ENCODE measurements at regions not wholly inside any gene's neighbourhood (a gene's known extent, or its start where the extent isn't known, plus 50 kb on each side); places are given as distances from the start of the nearest gene placed in this dataset.

GRCh38 chr2:171608168-171608567, 79.1 kb upstream of the DYNC1I2 start:
- H3K18ac ChIP-seq (ENCODE audit: low read depth in 1 of 2, low read length in 2 of 2): no peak overlapping the region
- H3K14ac ChIP-seq (ENCODE audit: low read length in 2 of 2): no peak overlapping the region
- no peak for DNase-seq
- H2AFZ ChIP-seq (ENCODE audit: low read depth, low read length): no peak overlapping the region
- no peak overlapping the region for H3K27ac ChIP-seq (ENCODE audit: low read length, poor library complexity, severe bottlenecking)
- no peak overlapping the region for H2BK15ac ChIP-seq (ENCODE audit: low read depth, poor library complexity, severe bottlenecking)
- no peaks in the 10 kb centered on the region for H3K79me1 ChIP-seq (replicated peaks; ENCODE audit: low read length, poor library complexity, severe bottlenecking)
- no peak overlapping the region for H3K9ac ChIP-seq (ENCODE audit: low read length)
- no peak overlapping the region for H2BK12ac ChIP-seq (ENCODE audit: low read length in 2 of 2)
- no peak overlapping the region for H3K4me3 ChIP-seq (ENCODE audit: insufficient read depth in 1 of 2, low read depth in 1 of 2, low read length in 2 of 2)
- H2BK120ac ChIP-seq (ENCODE audit: low read depth, low read length): no peak overlapping the region
- H3K23ac ChIP-seq (ENCODE audit: low read length in 2 of 2): no peak overlapping the region
- peaks cover 0 to 6% of the 10 kb centered on the region in 2 experiments for H3K27me3 ChIP-seq (ENCODE audit: control insufficient read depth in 1 of 2, insufficient read depth in 1 of 2, low read length in 2 of 2)
- no peak overlapping the region for H4K8ac ChIP-seq (ENCODE audit: low read length)
- no peak overlapping the region for H4K91ac ChIP-seq (ENCODE audit: low read length)
- H3K4me1 ChIP-seq (ENCODE audit: control insufficient read depth, insufficient read depth, low read depth, low read length): no peaks in the 10 kb centered on the region
- no peak overlapping the region for H3K4ac ChIP-seq (ENCODE audit: low read depth in 1 of 2, low read length in 2 of 2)
- H2AK5ac ChIP-seq (ENCODE audit: low read length, severe bottlenecking): no peak overlapping the region
- WGBS: 100% methylated on average over 2 of the region's 2 CpGs
- no peaks in the 10 kb centered on the region for H3K9me3 ChIP-seq (ENCODE audit: control insufficient read depth, low read length)
- H2BK5ac ChIP-seq (ENCODE audit: low read depth, low read length, poor library complexity, severe bottlenecking): no peak overlapping the region
- H3K36me3 ChIP-seq (ENCODE audit: control insufficient read depth in 1 of 2, insufficient read depth in 2 of 2, low read depth in 1 of 2, low read length in 2 of 2): no peaks in the 10 kb centered on the region
- no peak overlapping the region for H3K4me2 ChIP-seq (ENCODE audit: low read length, poor library complexity, severe bottlenecking)

GRCh38 chr2:171610824-171611223, 76.4 kb upstream of the DYNC1I2 start:
- H3K18ac ChIP-seq (ENCODE audit: low read depth in 1 of 2, low read length in 2 of 2): no peak overlapping the region
- H3K4me2 ChIP-seq (ENCODE audit: low read length, poor library complexity, severe bottlenecking): no peak overlapping the region
- H3K4ac ChIP-seq (ENCODE audit: low read depth in 1 of 2, low read length in 2 of 2): no peak overlapping the region
- H2AK5ac ChIP-seq (ENCODE audit: low read length, severe bottlenecking): no peak overlapping the region
- 79% methylated on average over 6 of the region's 6 CpGs for WGBS
- no peak overlapping the region for H2BK15ac ChIP-seq (ENCODE audit: low read depth, poor library complexity, severe bottlenecking)
- no peak overlapping the region for H3K14ac ChIP-seq (ENCODE audit: low read length in 2 of 2)
- H3K4me3 ChIP-seq (ENCODE audit: insufficient read depth in 1 of 2, low read depth in 1 of 2, low read length in 2 of 2): no peak overlapping the region
- H2BK120ac ChIP-seq (ENCODE audit: low read depth, low read length): no peak overlapping the region
- H2BK12ac ChIP-seq (ENCODE audit: low read length in 2 of 2): no peak overlapping the region
- no peaks in the 10 kb centered on the region for H3K79me1 ChIP-seq (replicated peaks; ENCODE audit: low read length, poor library complexity, severe bottlenecking)
- no peaks in the 10 kb centered on the region for H3K27me3 ChIP-seq (ENCODE audit: control insufficient read depth in 1 of 2, insufficient read depth in 1 of 2, low read length in 2 of 2)
- no peak overlapping the region for H4K8ac ChIP-seq (ENCODE audit: low read length)
- H3K9me3 ChIP-seq (ENCODE audit: control insufficient read depth, low read length): no peaks in the 10 kb centered on the region
- no peak overlapping the region for H4K91ac ChIP-seq (ENCODE audit: low read length)
- no peak overlapping the region for H3K23ac ChIP-seq (ENCODE audit: low read length in 2 of 2)
- no peaks in the 10 kb centered on the region for H3K36me3 ChIP-seq (ENCODE audit: control insufficient read depth in 1 of 2, insufficient read depth in 2 of 2, low read depth in 1 of 2, low read length in 2 of 2)
- no peak overlapping the region for H2BK5ac ChIP-seq (ENCODE audit: low read depth, low read length, poor library complexity, severe bottlenecking)
- H3K9ac ChIP-seq (ENCODE audit: low read length): no peak overlapping the region
- DNase-seq: no peak
- no peak overlapping the region for H2AFZ ChIP-seq (ENCODE audit: low read depth, low read length)
- H3K4me1 ChIP-seq (ENCODE audit: control insufficient read depth, insufficient read depth, low read depth, low read length): peaks cover 5% of the 10 kb centered on the region
- no peak overlapping the region for H3K27ac ChIP-seq (ENCODE audit: low read length, poor library complexity, severe bottlenecking)

GRCh38 chr2:171615069-171615468, 72.2 kb upstream of the DYNC1I2 start:
- H3K14ac ChIP-seq (ENCODE audit: low read length in 2 of 2): no peak overlapping the region
- no peak overlapping the region for H2AFZ ChIP-seq (ENCODE audit: low read depth, low read length)
- H3K4me1 ChIP-seq (ENCODE audit: control insufficient read depth, insufficient read depth, low read depth, low read length): peaks cover 5% of the 10 kb centered on the region
- H3K27ac ChIP-seq (ENCODE audit: low read length, poor library complexity, severe bottlenecking): peak overlapping the region; percentile 45
- H3K4me2 ChIP-seq (ENCODE audit: low read length, poor library complexity, severe bottlenecking): peak overlapping the region; percentile 11
- H3K4me3 ChIP-seq (ENCODE audit: insufficient read depth in 1 of 2, low read depth in 1 of 2, low read length in 2 of 2): no peak overlapping the region
- H2BK15ac ChIP-seq (ENCODE audit: low read depth, poor library complexity, severe bottlenecking): no peak overlapping the region
- peak overlapping the region; percentile 8 for H2BK5ac ChIP-seq (ENCODE audit: low read depth, low read length, poor library complexity, severe bottlenecking)
- no peak overlapping the region for H2BK12ac ChIP-seq (ENCODE audit: low read length in 2 of 2)
- H3K79me1 ChIP-seq (replicated peaks; ENCODE audit: low read length, poor library complexity, severe bottlenecking): no peaks in the 10 kb centered on the region
- no peaks in the 10 kb centered on the region for H3K36me3 ChIP-seq (ENCODE audit: control insufficient read depth in 1 of 2, insufficient read depth in 2 of 2, low read depth in 1 of 2, low read length in 2 of 2)
- 83% methylated on average over 1 of the region's 1 CpG for WGBS
- H3K23ac ChIP-seq (ENCODE audit: low read length in 2 of 2): no peak overlapping the region
- H3K9ac ChIP-seq (ENCODE audit: low read length): peak overlapping the region; percentile 51
- H4K8ac ChIP-seq (ENCODE audit: low read length): peak overlapping the region; percentile 37
- no peak overlapping the region for H3K4ac ChIP-seq (ENCODE audit: low read depth in 1 of 2, low read length in 2 of 2)
- no peak overlapping the region for H2AK5ac ChIP-seq (ENCODE audit: low read length, severe bottlenecking)
- no peak overlapping the region for H3K18ac ChIP-seq (ENCODE audit: low read depth in 1 of 2, low read length in 2 of 2)
- H3K9me3 ChIP-seq (ENCODE audit: control insufficient read depth, low read length): no peaks in the 10 kb centered on the region
- no peak overlapping the region for H4K91ac ChIP-seq (ENCODE audit: low read length)
- H2BK120ac ChIP-seq (ENCODE audit: low read depth, low read length): no peak overlapping the region
- DNase-seq: no peak
- H3K27me3 ChIP-seq (ENCODE audit: control insufficient read depth in 1 of 2, insufficient read depth in 1 of 2, low read length in 2 of 2): no peaks in the 10 kb centered on the region

GRCh38 chr2:171617981-171618380, 69.3 kb upstream of the DYNC1I2 start:
- H2BK120ac ChIP-seq (ENCODE audit: low read depth, low read length): no peak overlapping the region
- no peak for DNase-seq
- H3K9me3 ChIP-seq (ENCODE audit: control insufficient read depth, low read length): no peaks in the 10 kb centered on the region
- H3K4me3 ChIP-seq (ENCODE audit: insufficient read depth in 1 of 2, low read depth in 1 of 2, low read length in 2 of 2): no peak overlapping the region
- WGBS: 96% methylated on average over 2 of the region's 2 CpGs
- H4K8ac ChIP-seq (ENCODE audit: low read length): no peak overlapping the region
- H3K79me1 ChIP-seq (replicated peaks; ENCODE audit: low read length, poor library complexity, severe bottlenecking): no peaks in the 10 kb centered on the region
- H3K27me3 ChIP-seq (ENCODE audit: control insufficient read depth in 1 of 2, insufficient read depth in 1 of 2, low read length in 2 of 2): no peaks in the 10 kb centered on the region
- H2BK12ac ChIP-seq (ENCODE audit: low read length in 2 of 2): no peak overlapping the region
- no peak overlapping the region for H4K91ac ChIP-seq (ENCODE audit: low read length)
- no peak overlapping the region for H2BK15ac ChIP-seq (ENCODE audit: low read depth, poor library complexity, severe bottlenecking)
- H3K14ac ChIP-seq (ENCODE audit: low read length in 2 of 2): no peak overlapping the region
- H3K4ac ChIP-seq (ENCODE audit: low read depth in 1 of 2, low read length in 2 of 2): no peak overlapping the region
- H2AFZ ChIP-seq (ENCODE audit: low read depth, low read length): no peak overlapping the region
- H3K18ac ChIP-seq (ENCODE audit: low read depth in 1 of 2, low read length in 2 of 2): no peak overlapping the region
- H3K4me1 ChIP-seq (ENCODE audit: control insufficient read depth, insufficient read depth, low read depth, low read length): peaks cover 5% of the 10 kb centered on the region
- no peak overlapping the region for H2AK5ac ChIP-seq (ENCODE audit: low read length, severe bottlenecking)
- no peak overlapping the region for H2BK5ac ChIP-seq (ENCODE audit: low read depth, low read length, poor library complexity, severe bottlenecking)
- no peak overlapping the region for H3K27ac ChIP-seq (ENCODE audit: low read length, poor library complexity, severe bottlenecking)
- H3K4me2 ChIP-seq (ENCODE audit: low read length, poor library complexity, severe bottlenecking): no peak overlapping the region
- no peak overlapping the region for H3K9ac ChIP-seq (ENCODE audit: low read length)
- H3K36me3 ChIP-seq (ENCODE audit: control insufficient read depth in 1 of 2, insufficient read depth in 2 of 2, low read depth in 1 of 2, low read length in 2 of 2): no peaks in the 10 kb centered on the region
- H3K23ac ChIP-seq (ENCODE audit: low read length in 2 of 2): no peak overlapping the region
